T1000 (cell line): ENCODE measurements at regions not wholly inside any gene's neighbourhood (a gene's known extent, or its start where the extent isn't known, plus 50 kb on each side); places are given as distances from the start of the nearest gene placed in this dataset.
"Not testable (repeated sequence)": the region's sequence is repeated elsewhere in the genome, so short reads cannot be mapped to it uniquely, and the experiment has no call there.

Experiments used
- DNase-seq: peaks from one replicate; lab custom pipeline; 2025; ENCODE audit warnings: mixed read lengths; lab: John Stamatoyannopoulos, UW

GRCh38 chr1:232579958-232580941 is 49.7 kb downstream of the SIPA1L2 start:
- no peak for DNase-seq

DNA sequence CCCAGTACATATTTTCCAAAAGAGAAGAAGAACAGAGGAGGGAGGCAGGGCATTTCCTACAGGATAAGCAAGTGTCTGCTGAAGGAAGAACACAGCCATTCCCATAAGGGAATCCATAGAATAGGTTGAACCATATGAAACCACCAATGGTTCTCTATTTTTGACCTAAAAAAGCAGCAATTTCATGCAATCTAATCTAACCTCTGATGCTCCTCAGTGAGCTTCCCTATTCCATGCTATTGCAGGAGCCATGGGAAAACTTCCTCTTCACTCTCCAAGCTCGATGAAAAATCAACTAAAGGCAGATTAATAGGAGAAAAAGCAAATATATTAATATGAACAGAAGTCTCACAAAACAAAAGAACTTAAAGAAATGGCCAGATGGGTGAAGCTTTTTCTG is 50.5 kb downstream of the SIPA1L2 start:
- DNase-seq: no peak

- no peak for DNase-seq
Observed at GRCh38 chr1:232578651-232579195, 51.2 kb downstream of the SIPA1L2 start.

DNA sequence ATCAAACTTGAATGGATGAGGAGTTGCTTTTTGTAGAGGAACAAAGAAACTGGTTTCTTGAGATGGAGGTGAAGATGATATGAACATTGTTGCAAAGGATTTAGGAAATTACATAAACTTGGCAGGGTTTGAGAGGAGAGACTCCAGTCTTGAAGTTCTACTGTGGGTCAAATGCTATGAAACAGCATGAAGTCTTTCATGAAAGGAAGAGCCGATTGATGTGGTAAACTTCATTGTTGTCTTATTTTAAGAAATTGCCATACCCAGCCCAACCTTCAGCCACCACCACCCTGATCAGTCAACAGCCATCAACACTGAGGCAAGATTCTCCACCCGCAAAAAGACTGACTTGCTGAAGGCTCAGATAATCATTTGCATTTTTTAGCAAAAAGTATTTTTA is 52.2 kb downstream of the SIPA1L2 start:
- DNase-seq: no peak

DNA sequence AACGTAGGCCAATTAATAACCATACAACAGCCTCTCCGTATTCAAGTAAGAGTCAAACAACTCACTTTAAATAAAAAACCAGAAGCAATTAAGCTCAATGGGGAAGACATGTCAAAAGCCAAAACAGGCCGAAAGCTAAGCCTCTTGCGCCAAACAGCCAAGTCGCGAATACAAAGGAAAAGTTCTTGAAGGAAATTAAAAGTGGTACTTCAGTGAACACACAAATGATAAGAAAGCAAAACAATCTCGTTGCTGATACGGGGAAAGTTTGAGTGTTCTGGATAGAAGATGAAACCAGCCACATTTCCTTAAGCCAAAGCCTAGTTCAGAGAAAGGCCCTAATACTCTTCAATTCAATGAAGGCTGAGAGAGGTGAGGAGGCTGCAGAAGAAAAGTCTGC is 53.4 kb downstream of the SIPA1L2 start:
- no peak for DNase-seq

DNA sequence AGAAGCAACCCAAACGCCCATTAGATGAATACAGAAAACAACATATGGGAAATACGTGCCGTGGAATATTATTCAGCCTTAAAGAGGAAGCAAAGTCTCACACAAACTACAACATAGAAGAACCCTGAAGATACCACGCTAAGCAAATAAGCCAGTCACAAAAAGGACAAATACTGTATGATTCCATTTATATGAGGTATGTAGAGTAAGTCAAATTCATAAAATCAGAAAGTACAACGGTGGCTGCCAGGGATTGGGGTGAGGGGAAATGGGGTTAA is 54.2 kb downstream of the SIPA1L2 start:
- no peak for DNase-seq

GRCh38 chr1:232574889-232575762 is 54.8 kb downstream of the SIPA1L2 start:
- DNase-seq: peak; percentile 31

DNA sequence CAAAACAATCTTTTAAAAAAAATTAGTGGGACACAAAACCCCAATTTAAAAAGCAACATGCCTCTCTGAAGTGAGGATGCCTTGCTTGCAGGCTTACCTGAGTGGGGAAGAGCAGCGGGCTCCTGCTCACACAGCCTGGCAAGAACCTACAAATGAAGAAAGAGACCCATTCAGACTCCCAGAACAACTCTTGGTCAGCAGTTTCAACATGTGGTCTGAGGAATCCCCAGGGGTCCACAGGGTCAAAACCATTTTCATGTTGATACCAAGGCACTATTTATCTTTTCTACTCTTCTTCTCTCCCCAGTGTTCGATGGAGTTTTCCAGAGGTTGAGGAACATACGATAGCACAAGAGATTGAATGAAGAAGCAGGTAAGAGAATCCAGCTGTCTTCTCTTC is 55.9 kb downstream of the SIPA1L2 start:
- DNase-seq: no peak

- DNase-seq: no peak
Observed at GRCh38 chr1:232571523-232571922, 58.4 kb downstream of the SIPA1L2 start.

DNA sequence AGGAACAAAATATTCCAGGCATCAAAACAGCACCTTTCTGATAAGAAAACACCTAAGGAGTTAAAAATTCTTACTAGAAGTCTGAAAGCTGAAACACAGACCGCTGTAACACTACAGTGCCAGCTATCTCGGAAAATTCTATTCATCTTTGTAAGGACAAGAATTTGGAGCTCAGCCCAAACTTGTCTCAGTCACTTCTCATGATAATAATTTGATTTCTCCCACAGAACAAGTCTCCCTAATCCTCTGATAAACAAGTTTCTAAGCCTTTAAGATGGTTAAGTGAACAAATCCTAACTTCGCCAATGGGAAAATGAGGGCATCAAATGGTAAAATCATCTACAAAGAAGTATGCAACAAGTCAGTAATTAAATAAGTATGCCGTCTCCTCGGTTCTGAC is 59.9 kb downstream of the SIPA1L2 start:
- no peak for DNase-seq

DNA sequence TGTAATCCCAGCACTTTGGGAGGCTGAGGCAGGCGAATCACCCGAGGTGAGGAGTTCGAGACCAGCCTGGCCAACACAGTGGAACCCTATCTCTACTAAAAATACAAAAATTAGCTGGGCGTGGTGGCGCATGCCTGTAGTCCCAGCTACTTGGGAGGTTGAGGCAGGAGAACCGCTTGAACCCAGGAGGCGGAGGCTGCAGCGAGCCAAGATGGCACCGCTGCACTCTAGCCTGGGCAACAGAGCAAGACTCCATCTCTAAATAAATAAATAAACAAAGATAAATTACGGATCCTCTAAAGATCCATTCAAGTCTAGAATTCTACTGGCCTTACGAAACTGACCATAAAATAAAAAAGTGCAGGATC is 60.4 kb downstream of the SIPA1L2 start:
- not testable (repeated sequence) for DNase-seq

DNA sequence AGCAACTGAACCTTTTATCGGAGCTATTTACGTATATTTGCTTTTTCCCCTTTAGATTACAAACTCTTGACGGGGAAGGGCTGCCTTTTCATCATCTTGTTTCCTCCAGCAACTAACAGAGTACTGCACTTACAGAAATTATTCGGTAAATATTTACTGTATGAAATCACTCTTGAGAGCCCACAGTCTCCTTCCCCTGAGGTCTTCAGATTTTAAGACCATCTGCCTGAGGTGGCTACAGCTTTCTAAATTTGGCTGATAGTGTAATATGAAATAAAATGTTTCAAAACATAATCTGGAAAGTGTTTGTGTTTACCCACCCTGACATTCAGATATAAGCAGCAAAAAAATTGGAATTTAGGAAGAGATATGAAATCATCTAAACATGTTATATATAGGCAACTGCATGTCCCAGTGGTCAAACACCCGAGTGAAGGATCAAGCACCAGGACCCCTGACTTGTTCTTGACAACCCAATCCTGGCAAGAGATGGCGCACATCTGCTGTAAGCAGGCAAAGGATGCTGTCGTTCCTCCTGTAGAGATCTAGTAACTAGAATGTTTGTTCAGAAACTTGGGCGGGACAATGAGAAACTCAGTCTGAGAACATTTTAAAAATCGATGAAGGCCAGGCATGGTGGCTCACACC is 60.9 kb downstream of the SIPA1L2 start:
- DNase-seq: no peak

DNA sequence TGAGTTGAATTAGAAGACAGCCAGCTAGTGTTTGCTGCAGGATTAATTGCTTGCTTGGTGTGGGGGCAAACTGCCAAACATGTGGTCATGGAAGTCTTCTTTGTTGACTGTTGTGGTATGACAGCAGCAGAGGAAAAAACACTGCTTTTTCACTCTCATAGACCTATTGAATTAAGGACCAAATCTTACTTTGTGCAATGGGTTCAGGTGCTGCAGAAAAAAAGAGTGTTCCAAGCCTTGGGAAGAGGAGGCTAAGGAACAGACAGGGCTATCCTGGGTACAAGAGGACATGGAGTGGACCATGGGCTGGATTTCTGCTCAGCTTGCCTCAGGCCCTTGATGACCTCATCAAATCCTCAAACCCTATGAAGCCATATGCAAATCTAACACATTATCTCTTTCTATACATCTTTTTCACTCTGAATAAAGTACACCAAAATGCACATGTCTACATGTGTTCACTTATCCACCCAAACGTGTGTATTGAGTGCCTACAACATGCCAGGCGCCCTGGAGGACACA is 61.5 kb downstream of the SIPA1L2 start:
- DNase-seq: no peak

- DNase-seq: no peak
Observed at GRCh38 chr1:232566093-232566492, 63.8 kb downstream of the SIPA1L2 start.

- no peak for DNase-seq
Observed at GRCh38 chr1:232562855-232563510, 67.0 kb downstream of the SIPA1L2 start.

DNA sequence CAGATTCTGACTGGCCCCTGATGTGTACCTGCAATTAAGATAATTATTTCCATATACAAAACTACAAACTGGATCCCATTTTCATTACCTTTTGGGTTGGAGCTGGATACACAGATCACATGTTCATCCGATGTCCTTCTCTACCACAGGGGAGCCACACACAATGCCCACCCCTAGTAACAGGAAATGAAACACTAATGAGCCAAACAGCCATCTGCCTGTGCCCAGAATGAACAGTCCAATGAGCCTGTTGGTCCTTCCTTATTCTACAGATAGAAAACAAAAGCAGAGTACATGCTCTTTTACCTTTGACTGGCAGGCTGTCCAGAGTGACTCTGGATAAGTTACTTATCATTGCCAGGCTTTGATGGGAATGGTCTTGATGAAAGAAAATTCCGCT is 68.6 kb downstream of the SIPA1L2 start:
- no peak for DNase-seq

- no peak for DNase-seq
Observed at GRCh38 chr1:232560940-232561339, 69.0 kb downstream of the SIPA1L2 start.

- DNase-seq: no peak
Observed at GRCh38 chr1:232558954-232559353, 71.0 kb downstream of the SIPA1L2 start.

GRCh38 chr1:232557502-232558191 is 72.3 kb downstream of the SIPA1L2 start:
- no peak for DNase-seq

DNA sequence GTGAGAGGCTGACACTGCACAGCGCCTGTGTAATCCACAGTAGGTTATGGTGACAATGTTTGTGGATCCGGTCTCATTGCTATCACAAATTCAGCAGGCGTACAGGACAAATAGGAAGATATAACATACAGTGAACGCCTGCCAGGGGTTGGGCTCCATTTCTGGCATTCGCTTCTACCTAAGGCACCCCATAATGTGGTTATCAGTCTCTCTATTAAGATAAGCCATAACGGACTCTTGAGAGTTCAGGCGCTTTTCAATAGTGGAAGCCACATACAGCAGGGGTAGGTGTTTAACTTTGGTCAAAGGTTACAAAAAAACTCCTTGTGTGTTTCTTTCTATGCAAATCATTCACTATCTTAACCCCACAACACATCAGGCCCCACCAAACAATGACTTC is 72.8 kb downstream of the SIPA1L2 start:
- DNase-seq: no peak

DNA sequence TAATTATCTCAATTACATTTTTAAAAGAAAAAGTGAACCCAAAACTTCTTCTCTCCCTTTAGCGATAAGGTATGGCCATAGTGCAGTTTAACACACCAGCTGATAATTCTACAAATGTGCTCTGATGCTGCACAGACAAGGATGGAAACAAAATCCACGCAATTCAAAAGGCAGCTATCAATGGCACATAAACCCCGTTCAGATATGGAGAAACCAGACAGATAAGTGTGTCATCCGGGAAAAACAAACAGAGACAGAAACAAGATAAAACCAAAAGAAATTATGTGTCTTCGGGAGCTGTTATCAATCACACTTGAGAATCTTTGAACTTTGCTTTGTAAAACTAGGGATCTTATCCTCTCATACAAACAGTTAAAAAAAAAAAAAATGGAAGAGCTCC is 73.6 kb downstream of the SIPA1L2 start:
- DNase-seq: no peak
